HCT116 (cell line): ENCODE measurements at regions not wholly inside any gene's neighbourhood (a gene's known extent, or its start where the extent isn't known, plus 50 kb on each side); places are given as distances from the start of the nearest gene placed in this dataset.

Experiments used
- CTCF ChIP-seq, 3 experiments: fragments of 200-600 bp in 1 of 3; sonication (generic) in 1 of 3; IDR thresholded peaks in 2 of 3; conservative IDR thresholded peaks in 1 of 3; 2 replicates each; pipeline ENCODE4 v1.5.1; 2012 to 2017; ENCODE audit warnings: low read depth in 2 of 3, low read length in 2 of 3, antibody characterized with exemption in 1 of 3, borderline replicate concordance in 1 of 3, control low read depth in 1 of 3, mild to moderate bottlenecking in 1 of 3, mixed read lengths in 1 of 3, mixed run types in 1 of 3, moderate library complexity in 1 of 3; ENCODE audit not compliant: insufficient read depth in 1 of 3
- EZH2 ChIP-seq: fragments of 200-600 bp; sonication (generic); IDR thresholded peaks from 2 replicates; pipeline ENCODE4 v1.6.1; 2017; ENCODE audit warnings: antibody characterized with exemption, mixed run types
- REST ChIP-seq: IDR thresholded peaks from 2 replicates; pipeline ENCODE4 v1.6.1; 2012; ENCODE audit warnings: low read depth

- TF ChIP-seq EZH2 (no peak), REST (no peak), CTCF (IDR thresholded peaks at IDR 0.05 in 2 of 3, conservative IDR thresholded peaks at IDR 0.05 in 1 of 3; ENCODE audit: borderline replicate concordance in 1 of 3, insufficient read depth in 1 of 3, low read depth in 2 of 3, low read length in 2 of 3) (no peak)
Measured at GRCh38 chr18:60784161-60784560, 411.6 kb upstream of the MC4R start.
